ENCODE measurements at regions not wholly inside any gene's neighbourhood (a gene's known extent, or its start where the extent isn't known, plus 50 kb on each side); places are given as distances from the start of the nearest gene placed in this dataset.

DNA sequence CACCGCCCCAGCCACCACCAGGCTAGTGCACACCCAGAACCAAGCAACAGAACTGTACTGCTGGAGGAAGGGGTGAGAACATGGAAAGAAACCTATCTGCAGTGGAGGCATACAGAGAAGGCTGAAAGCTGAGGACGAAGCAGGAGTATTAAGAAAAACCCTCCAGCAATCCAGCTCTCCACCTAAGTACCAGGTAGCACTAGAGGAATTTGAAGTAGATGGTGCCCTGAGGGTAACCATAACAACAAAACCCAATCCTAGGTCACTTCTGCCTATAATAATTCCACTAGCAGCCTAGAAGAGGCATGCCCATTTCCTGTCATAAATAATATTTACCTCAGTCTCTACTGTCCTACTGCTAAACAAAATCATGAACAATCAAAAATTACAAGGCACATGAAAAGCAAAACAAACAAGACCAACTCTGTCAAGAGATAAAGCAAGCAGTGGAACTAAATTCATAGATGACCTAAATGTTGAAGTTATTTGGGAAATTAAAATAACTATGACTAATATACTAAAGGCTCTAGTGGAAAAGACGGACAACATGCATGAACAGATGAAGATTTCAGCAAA lies 51.1 kb downstream of the HYCC1 start:
- Histone ChIP-seq H3K4me1 (ENCODE audit: control insufficient read depth, insufficient read depth, low read length) (no peaks in the 10 kb centered on the region), H3K36me3 (ENCODE audit: control insufficient read depth, insufficient read depth, low read length) (peaks cover 2% of the 10 kb centered on the region), H3K27me3 (ENCODE audit: control insufficient read depth, insufficient read depth, low read length) (no peaks in the 10 kb centered on the region), H3K4me3 (ENCODE audit: low read depth, low read length) (no peak overlapping the region), H3K9me3 (ENCODE audit: control insufficient read depth, insufficient read depth, low read length) (no peaks in the 10 kb centered on the region), H3K27ac (ENCODE audit: low read depth, low read length) (no peak overlapping the region)
- WGBS (ENCODE audit: insufficient coverage) = no CpG with 5 or more reads among the region's 3 CpGs
- no peak for DNase-seq (ENCODE audit: low read depth in 4 of 6, low spot score in 6 of 6)

DNA sequence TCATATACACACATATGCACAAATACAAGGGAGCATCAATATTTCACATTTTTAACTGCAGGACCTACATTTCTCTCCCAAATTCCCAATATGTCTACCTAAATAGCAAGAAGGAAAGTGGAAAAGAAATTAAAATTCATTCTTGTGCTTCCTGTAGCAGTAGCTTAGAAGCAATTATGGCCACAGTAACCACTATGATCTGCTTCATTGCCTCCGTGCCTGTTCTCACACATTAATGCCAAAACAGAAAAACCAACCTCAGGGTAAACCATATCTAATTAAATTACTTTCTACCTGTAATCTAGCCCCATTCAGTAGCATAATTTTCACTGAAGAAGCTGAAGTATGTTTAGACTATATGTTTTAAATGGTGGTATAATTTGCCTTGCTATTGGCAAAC lies 55.2 kb downstream of the HYCC1 start:
- no peak for DNase-seq (ENCODE audit: low read depth in 4 of 6, low spot score in 6 of 6)
- Histone ChIP-seq H3K4me1 (ENCODE audit: control insufficient read depth, insufficient read depth, low read length) (no peaks in the 10 kb centered on the region), H3K4me3 (ENCODE audit: low read depth, low read length) (no peak overlapping the region), H3K27me3 (ENCODE audit: control insufficient read depth, insufficient read depth, low read length) (no peaks in the 10 kb centered on the region), H3K9me3 (ENCODE audit: control insufficient read depth, insufficient read depth, low read length) (no peaks in the 10 kb centered on the region), H3K27ac (ENCODE audit: low read depth, low read length) (no peak overlapping the region), H3K36me3 (ENCODE audit: control insufficient read depth, insufficient read depth, low read length) (peaks cover 2% of the 10 kb centered on the region)
- no CpG with 5 or more reads among the region's 1 CpG for WGBS (ENCODE audit: insufficient coverage)

GRCh38 chr7:22954251-22954650 lies 59.7 kb downstream of the HYCC1 start:
- Histone ChIP-seq H3K9me3 (ENCODE audit: control insufficient read depth, insufficient read depth, low read length) (no peaks in the 10 kb centered on the region), H3K27me3 (ENCODE audit: control insufficient read depth, insufficient read depth, low read length) (no peaks in the 10 kb centered on the region), H3K36me3 (ENCODE audit: control insufficient read depth, insufficient read depth, low read length) (no peaks in the 10 kb centered on the region), H3K4me1 (ENCODE audit: control insufficient read depth, insufficient read depth, low read length) (no peaks in the 10 kb centered on the region), H3K4me3 (ENCODE audit: low read depth, low read length) (no peak overlapping the region), H3K27ac (ENCODE audit: low read depth, low read length) (no peak overlapping the region)
- DNase-seq (ENCODE audit: low read depth in 4 of 6, low spot score in 6 of 6) = no peak
- WGBS (ENCODE audit: insufficient coverage) = no CpG with 5 or more reads among the region's 1 CpG

DNA sequence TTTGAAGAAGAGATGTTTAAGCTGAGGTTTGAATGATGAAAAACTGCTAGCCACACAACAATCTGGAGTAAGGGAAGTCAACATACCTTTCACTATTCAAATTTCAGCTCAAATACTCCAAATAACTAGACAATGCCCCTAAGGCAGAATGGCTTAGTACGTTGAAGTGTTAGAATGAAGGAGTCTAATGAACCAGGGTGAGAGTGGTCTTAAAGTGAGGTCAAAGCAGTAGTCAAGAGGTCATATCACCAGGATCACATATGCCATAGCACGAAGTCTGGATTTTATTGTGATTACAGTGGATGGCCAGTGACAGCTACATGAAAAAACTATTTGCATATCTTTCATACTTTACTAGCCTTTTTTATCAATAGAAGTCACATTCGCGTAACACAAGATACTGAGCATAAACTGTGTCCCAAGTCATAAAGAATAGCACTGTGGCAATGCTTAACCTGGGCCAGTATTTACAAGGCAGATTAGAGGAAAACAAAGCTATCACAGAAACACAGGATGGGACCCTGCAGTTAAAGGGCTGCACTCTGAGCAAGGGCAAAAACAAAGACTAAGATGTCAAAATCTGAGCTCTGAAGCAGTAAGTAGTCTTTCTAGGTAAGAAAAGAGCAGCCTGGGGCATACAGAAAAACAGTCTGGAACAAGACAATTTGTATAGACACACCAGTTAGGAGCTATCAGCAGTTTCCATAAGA lies 61.5 kb downstream of the HYCC1 start:
- Histone ChIP-seq H3K9me3 (ENCODE audit: control insufficient read depth, insufficient read depth, low read length) (no peaks in the 10 kb centered on the region), H3K27ac (ENCODE audit: low read depth, low read length) (no peak overlapping the region), H3K4me1 (ENCODE audit: control insufficient read depth, insufficient read depth, low read length) (no peaks in the 10 kb centered on the region), H3K4me3 (ENCODE audit: low read depth, low read length) (no peak overlapping the region), H3K27me3 (ENCODE audit: control insufficient read depth, insufficient read depth, low read length) (no peaks in the 10 kb centered on the region), H3K36me3 (ENCODE audit: control insufficient read depth, insufficient read depth, low read length) (no peaks in the 10 kb centered on the region)
- 80% methylated on average over 1 of the region's 4 CpGs for WGBS (ENCODE audit: insufficient coverage)
- DNase-seq (ENCODE audit: low read depth in 4 of 6, low spot score in 6 of 6) = no peak

DNA sequence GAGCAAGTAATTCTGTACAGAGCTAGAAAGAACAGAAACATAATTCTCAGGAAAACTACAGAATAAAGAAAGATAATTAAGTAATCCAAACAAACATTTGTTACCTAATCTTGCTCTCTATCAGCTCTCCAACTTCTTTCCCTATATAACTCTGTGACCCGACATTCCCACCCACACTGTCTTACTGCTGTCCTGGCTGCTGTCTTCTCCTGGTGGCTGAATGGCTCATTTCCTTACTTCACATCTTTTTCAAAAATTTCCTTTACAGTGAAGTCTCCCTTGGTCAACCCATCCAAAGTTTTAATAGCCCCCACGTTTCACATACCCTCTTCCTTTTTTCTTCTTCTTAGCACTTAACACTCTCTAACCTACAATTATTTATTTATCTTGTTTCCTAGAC lies 64.0 kb downstream of the HYCC1 start:
- Histone ChIP-seq H3K4me1 (ENCODE audit: control insufficient read depth, insufficient read depth, low read length) (no peaks in the 10 kb centered on the region), H3K36me3 (ENCODE audit: control insufficient read depth, insufficient read depth, low read length) (no peaks in the 10 kb centered on the region), H3K27me3 (ENCODE audit: control insufficient read depth, insufficient read depth, low read length) (no peaks in the 10 kb centered on the region), H3K27ac (ENCODE audit: low read depth, low read length) (no peak overlapping the region), H3K4me3 (ENCODE audit: low read depth, low read length) (no peak overlapping the region), H3K9me3 (ENCODE audit: control insufficient read depth, insufficient read depth, low read length) (no peaks in the 10 kb centered on the region)
- DNase-seq (ENCODE audit: low read depth in 4 of 6, low spot score in 6 of 6) = no peak
- WGBS (ENCODE audit: insufficient coverage) = 75% methylated on average over 1 of the region's 2 CpGs

GRCh38 chr7:22949221-22949620 lies 64.7 kb downstream of the HYCC1 start:
- Histone ChIP-seq H3K4me3 (ENCODE audit: low read depth, low read length) (no peak overlapping the region), H3K27ac (ENCODE audit: low read depth, low read length) (no peak overlapping the region), H3K9me3 (ENCODE audit: control insufficient read depth, insufficient read depth, low read length) (no peaks in the 10 kb centered on the region), H3K36me3 (ENCODE audit: control insufficient read depth, insufficient read depth, low read length) (no peaks in the 10 kb centered on the region), H3K27me3 (ENCODE audit: control insufficient read depth, insufficient read depth, low read length) (no peaks in the 10 kb centered on the region), H3K4me1 (ENCODE audit: control insufficient read depth, insufficient read depth, low read length) (no peaks in the 10 kb centered on the region)
- no peak for DNase-seq (ENCODE audit: low read depth in 4 of 6, low spot score in 6 of 6)
- 29% methylated on average over 1 of the region's 3 CpGs for WGBS (ENCODE audit: insufficient coverage)

DNA sequence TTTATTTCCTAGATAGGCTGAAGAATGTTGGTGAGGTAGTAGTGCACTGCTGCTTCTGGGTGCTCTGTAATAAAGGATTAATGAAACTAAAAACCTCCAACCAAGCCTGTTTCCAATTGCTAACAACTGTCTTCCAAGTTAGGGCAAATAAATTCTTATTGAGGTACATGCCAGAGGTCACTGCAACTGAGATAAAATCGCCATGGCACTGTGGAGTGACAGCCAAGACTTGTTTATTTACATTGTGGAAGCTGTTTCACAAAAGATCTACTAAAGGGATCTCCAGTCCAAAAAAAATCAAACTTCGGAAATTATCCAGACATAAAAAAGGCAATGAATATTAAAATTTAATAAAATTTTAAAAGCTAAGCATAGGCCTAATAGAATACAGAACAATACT lies 65.2 kb downstream of the HYCC1 start:
- Histone ChIP-seq H3K4me1 (ENCODE audit: control insufficient read depth, insufficient read depth, low read length) (no peaks in the 10 kb centered on the region), H3K4me3 (ENCODE audit: low read depth, low read length) (no peak overlapping the region), H3K36me3 (ENCODE audit: control insufficient read depth, insufficient read depth, low read length) (no peaks in the 10 kb centered on the region), H3K27me3 (ENCODE audit: control insufficient read depth, insufficient read depth, low read length) (no peaks in the 10 kb centered on the region), H3K9me3 (ENCODE audit: control insufficient read depth, insufficient read depth, low read length) (no peaks in the 10 kb centered on the region), H3K27ac (ENCODE audit: low read depth, low read length) (no peak overlapping the region)
- peak in 1 of 6 donors; percentile 17 for DNase-seq (ENCODE audit: low read depth in 4 of 6, low spot score in 6 of 6)
- no CpG with 5 or more reads among the region's 2 CpGs for WGBS (ENCODE audit: insufficient coverage)

DNA sequence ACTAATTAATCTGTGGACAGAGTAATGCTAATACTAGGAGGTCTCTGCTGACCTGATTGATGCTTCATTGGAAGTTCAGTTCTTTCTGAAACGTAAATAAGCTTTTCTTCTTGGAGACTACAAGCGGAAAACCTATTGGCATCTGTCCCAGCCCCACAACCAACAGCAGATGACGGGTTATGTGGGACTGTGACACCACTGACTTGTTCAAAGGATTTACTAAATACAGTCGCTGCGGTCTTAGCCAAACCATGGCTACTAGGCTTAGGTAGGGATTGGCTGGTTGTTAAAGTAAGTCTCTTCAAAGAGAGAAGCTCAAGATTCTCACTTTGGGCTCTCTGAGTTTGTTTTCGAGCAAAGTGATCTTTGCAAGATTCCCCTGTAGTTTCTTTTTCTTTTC lies 68.3 kb downstream of the HYCC1 start:
- WGBS (ENCODE audit: insufficient coverage) = 73% methylated on average over 3 of the region's 6 CpGs
- H3K4me3 ChIP-seq (ENCODE audit: low read depth, low read length) = no peak overlapping the region
- no peaks in the 10 kb centered on the region for H3K4me1 ChIP-seq (ENCODE audit: control insufficient read depth, insufficient read depth, low read length)
- H3K36me3 ChIP-seq (ENCODE audit: control insufficient read depth, insufficient read depth, low read length) = no peaks in the 10 kb centered on the region
- DNase-seq (ENCODE audit: low read depth in 4 of 6, low spot score in 6 of 6) = peak in 1 of 6 donors; percentile 18
- no peak overlapping the region for H3K27ac ChIP-seq (ENCODE audit: low read depth, low read length)
- H3K9me3 ChIP-seq (ENCODE audit: control insufficient read depth, insufficient read depth, low read length) = no peaks in the 10 kb centered on the region
- no peaks in the 10 kb centered on the region for H3K27me3 ChIP-seq (ENCODE audit: control insufficient read depth, insufficient read depth, low read length)

DNA sequence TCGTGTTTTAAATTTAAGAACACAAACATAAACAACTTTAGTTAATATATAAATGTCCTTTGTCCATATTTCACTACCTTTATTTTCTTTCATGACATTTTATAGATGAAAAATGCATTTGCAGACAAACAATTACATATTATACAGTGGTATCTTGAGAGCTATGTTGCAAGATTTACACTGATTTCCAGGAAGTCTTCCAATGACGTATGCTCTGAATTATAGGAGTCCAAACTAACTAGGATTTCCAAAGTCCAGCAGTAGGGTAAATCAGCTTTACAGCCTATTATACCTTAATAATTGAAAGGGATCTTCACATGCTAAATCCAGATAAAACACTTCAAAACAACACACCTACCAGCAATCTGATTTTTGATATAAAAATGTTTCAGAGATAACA lies 69.4 kb downstream of the HYCC1 start:
- H3K9me3 ChIP-seq (ENCODE audit: control insufficient read depth, insufficient read depth, low read length) = no peaks in the 10 kb centered on the region
- WGBS (ENCODE audit: insufficient coverage) = no CpG with 5 or more reads among the region's 2 CpGs
- no peaks in the 10 kb centered on the region for H3K27me3 ChIP-seq (ENCODE audit: control insufficient read depth, insufficient read depth, low read length)
- DNase-seq (ENCODE audit: low read depth in 4 of 6, low spot score in 6 of 6) = no peak
- H3K36me3 ChIP-seq (ENCODE audit: control insufficient read depth, insufficient read depth, low read length) = no peaks in the 10 kb centered on the region
- no peaks in the 10 kb centered on the region for H3K4me1 ChIP-seq (ENCODE audit: control insufficient read depth, insufficient read depth, low read length)
- H3K27ac ChIP-seq (ENCODE audit: low read depth, low read length) = no peak overlapping the region
- H3K4me3 ChIP-seq (ENCODE audit: low read depth, low read length) = no peak overlapping the region

DNA sequence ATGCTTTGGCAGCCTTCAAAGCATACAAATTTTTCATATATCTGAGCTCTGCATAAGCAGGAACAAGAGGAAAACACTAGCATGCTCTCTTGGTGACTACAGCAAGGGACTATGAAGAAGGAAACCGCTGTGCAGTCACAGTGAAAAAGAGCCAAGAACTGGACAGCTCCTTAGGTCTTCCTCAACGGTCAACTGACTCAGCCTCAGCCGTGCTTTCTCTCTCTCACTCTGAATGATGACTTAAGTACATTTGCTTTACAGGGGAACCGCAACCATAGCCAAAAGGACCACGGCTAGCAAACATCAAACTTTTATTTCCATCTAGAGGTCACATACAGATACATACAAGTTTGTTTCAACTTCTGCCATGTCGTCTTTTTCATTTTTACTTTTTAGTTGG lies 69.9 kb downstream of the HYCC1 start:
- Histone ChIP-seq H3K4me1 (ENCODE audit: control insufficient read depth, insufficient read depth, low read length) (no peaks in the 10 kb centered on the region), H3K4me3 (ENCODE audit: low read depth, low read length) (no peak overlapping the region), H3K36me3 (ENCODE audit: control insufficient read depth, insufficient read depth, low read length) (no peaks in the 10 kb centered on the region), H3K9me3 (ENCODE audit: control insufficient read depth, insufficient read depth, low read length) (no peaks in the 10 kb centered on the region), H3K27me3 (ENCODE audit: control insufficient read depth, insufficient read depth, low read length) (no peaks in the 10 kb centered on the region), H3K27ac (ENCODE audit: low read depth, low read length) (no peak overlapping the region)
- 53% methylated on average over 3 of the region's 6 CpGs for WGBS (ENCODE audit: insufficient coverage)
- DNase-seq (ENCODE audit: low read depth in 4 of 6, low spot score in 6 of 6) = peak in 2 of 6 donors; percentile 3 to 16
